ENCODE measurements at regions not wholly inside any gene's neighbourhood (a gene's known extent, or its start where the extent isn't known, plus 50 kb on each side); places are given as distances from the start of the nearest gene placed in this dataset.
"Not testable (repeated sequence)": the region's sequence is repeated elsewhere in the genome, so short reads cannot be mapped to it uniquely, and the experiment has no call there.

DNA sequence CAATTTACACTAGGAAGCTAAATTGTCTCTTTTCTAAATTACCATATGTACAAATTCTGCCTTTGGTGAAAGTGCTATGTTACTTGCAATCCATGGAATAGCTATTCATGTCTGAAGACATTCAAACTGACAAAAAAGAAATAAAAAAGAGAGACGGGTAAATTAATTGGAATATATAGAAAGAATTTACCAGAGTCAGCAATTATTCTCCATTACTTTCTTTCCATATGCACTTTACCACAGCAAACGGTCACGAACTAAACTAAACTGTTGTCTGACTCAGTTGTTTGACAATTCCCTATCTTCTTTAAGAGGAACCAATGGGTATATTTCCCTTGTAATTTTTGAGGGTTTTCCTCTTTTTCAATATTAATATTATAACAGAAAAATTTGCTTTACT is 85.7 kb downstream of the HOXA1 start:
- intact Hi-C loops (cut with DNase I; ENCODE audit: low total_unique reads) (no loop called here), in situ Hi-C loops (cut with MboI; ENCODE audit: low sequenced_read_pairs in 4 of 4) (no loop called here)
- no peak for ATAC-seq

DNA sequence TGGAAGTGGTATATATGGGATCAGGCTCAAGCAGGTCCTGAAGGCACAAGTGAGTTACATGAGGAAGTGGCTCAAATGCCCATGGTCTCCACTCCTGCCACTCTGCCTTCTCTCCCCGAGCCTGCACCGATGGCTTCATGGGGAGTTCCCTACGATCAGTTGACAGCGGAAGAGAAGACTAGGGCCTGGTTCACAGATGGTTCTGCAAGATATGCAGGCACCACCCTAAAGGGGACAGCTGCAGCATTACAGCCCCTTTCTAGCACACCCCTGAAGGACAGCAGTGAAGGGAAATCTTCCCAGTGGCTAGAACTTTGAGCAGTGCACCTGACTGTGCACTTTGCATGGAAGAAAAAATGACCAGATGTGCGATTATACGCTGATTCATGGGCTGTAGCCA is 95.3 kb downstream of the HOXA1 start:
- in situ Hi-C loops (cut with MboI; ENCODE audit: low sequenced_read_pairs in 4 of 4) (no loop called here), intact Hi-C loops (cut with DNase I; ENCODE audit: low total_unique reads) (no loop called here)
- Histone ChIP-seq H3K4me3 (no peak overlapping the region), H3K36me3 (no peaks in the 10 kb centered on the region), H3K4me1 (no peaks in the 10 kb centered on the region), H3K9me3 (no peaks in the 10 kb centered on the region), H3K27me3 (no peaks in the 10 kb centered on the region), H3K27ac (no peak overlapping the region)
- DNase-seq = no peak
- TF ChIP-seq POLR2A (IDR thresholded peaks at IDR 0.05) = no peak
- TF ChIP-seq, protein P1, sequence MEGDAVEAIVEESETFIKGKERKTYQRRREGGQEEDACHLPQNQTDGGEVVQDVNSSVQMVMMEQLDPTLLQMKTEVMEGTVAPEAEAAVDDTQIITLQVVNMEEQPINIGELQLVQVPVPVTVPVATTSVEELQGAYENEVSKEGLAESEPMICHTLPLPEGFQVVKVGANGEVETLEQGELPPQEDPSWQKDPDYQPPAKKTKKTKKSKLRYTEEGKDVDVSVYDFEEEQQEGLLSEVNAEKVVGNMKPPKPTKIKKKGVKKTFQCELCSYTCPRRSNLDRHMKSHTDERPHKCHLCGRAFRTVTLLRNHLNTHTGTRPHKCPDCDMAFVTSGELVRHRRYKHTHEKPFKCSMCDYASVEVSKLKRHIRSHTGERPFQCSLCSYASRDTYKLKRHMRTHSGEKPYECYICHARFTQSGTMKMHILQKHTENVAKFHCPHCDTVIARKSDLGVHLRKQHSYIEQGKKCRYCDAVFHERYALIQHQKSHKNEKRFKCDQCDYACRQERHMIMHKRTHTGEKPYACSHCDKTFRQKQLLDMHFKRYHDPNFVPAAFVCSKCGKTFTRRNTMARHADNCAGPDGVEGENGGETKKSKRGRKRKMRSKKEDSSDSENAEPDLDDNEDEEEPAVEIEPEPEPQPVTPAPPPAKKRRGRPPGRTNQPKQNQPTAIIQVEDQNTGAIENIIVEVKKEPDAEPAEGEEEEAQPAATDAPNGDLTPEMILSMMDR (IDR thresholded peaks at IDR 0.05 in 4 of 5, conservative IDR thresholded peaks at IDR 0.05 in 1 of 5) = no peak
- no peak for ATAC-seq

More for the DNA sequence above, 85.7 kb downstream of the HOXA1 start:
- Histone ChIP-seq H3K4me3 (no peak overlapping the region), H3K4me1 (no peaks in the 10 kb centered on the region), H3K27ac (no peak overlapping the region), H3K36me3 (no peaks in the 10 kb centered on the region), H3K9me3 (peaks cover 0 to 10% (median 0%) of the 10 kb centered on the region in 3 donors), H3K27me3 (no peaks in the 10 kb centered on the region)
- no peak for DNase-seq
- TF ChIP-seq, protein P1 (IDR thresholded peaks at IDR 0.05 in 4 of 5, conservative IDR thresholded peaks at IDR 0.05 in 1 of 5) = no peak
- TF ChIP-seq POLR2A (IDR thresholded peaks at IDR 0.05) = no peak

DNA sequence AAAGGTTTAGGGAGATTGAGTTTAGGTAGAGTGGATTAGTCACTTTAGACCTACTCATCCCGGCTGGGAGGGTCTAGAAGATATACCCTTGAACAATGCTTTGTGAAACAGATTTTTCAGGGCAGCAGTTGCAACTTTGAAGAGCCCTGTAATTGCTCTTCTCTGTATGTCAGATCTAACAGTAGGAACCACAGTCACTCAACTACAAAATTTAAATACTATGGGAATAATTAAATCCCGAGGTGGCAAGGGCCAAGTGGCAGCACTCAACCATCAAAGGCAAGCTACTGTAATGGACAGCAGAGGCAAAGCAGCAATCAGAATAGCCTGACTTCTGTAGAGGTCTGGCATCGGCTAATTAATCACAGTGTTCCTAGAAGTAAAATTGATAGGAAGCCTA is 97.5 kb downstream of the HOXA1 start:
- ATAC-seq; intact Hi-C loops (cut with DNase I; ENCODE audit: low total_unique reads); in situ Hi-C loops (cut with MboI; ENCODE audit: low sequenced_read_pairs in 4 of 4): not testable (repeated sequence)

DNA sequence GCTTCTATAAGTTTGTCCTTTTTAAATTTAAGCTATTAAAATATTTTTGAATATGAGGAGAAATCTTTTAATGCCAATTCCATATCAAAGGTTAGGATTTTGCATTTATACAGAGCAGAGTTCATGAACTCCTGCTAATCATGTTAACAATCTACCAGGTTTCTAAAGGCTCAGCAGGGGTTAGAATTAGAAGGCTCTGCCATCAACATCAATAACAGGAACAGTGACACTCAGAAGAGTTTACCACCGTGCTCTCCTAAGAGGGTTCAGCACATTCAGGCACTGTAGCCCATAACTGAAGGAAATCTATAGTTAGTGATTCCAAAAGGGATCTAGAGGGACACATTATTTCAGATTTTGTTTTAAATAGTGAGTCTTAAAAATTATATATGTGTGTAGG is 100.1 kb downstream of the HOXA1 start:
- intact Hi-C loops (cut with DNase I; ENCODE audit: low total_unique reads) (no loop called here), in situ Hi-C loops (cut with MboI; ENCODE audit: low sequenced_read_pairs in 4 of 4) (no loop called here)
- TF ChIP-seq POLR2A (IDR thresholded peaks at IDR 0.05) = no peak
- TF ChIP-seq, protein P1 (IDR thresholded peaks at IDR 0.05 in 4 of 5, conservative IDR thresholded peaks at IDR 0.05 in 1 of 5) = no peak
- no peak for DNase-seq
- Histone ChIP-seq H3K4me3 (no peak overlapping the region), H3K27ac (no peak overlapping the region), H3K9me3 (no peaks in the 10 kb centered on the region), H3K36me3 (no peaks in the 10 kb centered on the region), H3K27me3 (no peaks in the 10 kb centered on the region), H3K4me1 (no peaks in the 10 kb centered on the region)
- ATAC-seq = no peak

More for the DNA sequence above, 97.5 kb downstream of the HOXA1 start:
- H3K4me3 ChIP-seq, H3K4me1 ChIP-seq, DNase-seq, H3K36me3 ChIP-seq, H3K27ac ChIP-seq, H3K9me3 ChIP-seq, H3K27me3 ChIP-seq: not testable (repeated sequence)

DNA sequence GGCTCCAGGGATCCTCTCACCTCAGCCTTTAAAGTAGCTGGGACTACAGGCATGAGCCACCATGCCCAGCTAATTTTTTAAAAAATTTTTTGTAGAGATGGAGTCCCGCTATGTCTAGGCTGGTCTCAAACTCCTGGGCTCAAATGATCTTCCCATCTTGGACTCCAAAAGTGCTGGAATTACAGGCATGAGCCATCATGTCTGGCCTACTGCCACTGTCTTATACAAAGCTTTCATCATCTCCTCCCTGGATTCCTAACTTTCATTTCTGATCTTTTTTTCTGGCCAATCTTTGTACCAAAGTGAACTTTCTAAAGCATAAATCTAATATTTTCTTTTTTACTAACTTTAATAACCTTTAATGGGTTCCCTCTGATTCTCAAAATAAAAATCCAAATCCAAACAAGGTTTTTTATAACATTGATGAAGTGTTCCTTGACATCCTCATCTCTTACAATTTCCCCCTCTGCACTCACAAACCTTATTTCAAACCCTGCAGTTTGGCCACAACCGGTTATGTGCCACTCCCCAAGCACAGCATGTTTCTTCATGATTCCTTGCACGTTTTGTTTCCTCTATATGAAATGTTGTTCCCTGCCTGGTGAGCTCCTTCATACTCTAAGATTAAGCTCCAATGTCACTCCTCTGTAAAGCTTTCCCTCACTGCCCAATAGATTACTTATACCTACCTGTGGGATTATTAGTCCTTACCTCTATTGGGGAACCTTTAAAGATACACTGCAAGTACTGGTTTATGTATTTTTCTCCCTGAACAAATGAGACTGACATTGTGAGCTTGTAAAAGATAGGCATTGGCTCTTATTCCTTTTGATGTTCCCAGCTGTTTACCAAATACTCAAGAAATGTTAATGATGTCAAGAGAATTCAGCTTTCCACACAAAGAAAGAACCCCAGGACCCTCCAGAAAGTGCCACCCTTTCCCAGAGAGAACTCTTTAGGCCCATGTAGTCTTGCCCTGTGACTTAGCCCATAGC is 101.7 kb downstream of the HOXA1 start:
- DNase-seq (no peak), ATAC-seq (no peak)
- H3K27me3 ChIP-seq = no peaks in the 10 kb centered on the region
- TF ChIP-seq, protein P1 (IDR thresholded peaks at IDR 0.05 in 4 of 5, conservative IDR thresholded peaks at IDR 0.05 in 1 of 5) = no peak
- TF ChIP-seq POLR2A (IDR thresholded peaks at IDR 0.05) = no peak
- H3K27ac ChIP-seq = no peak overlapping the region
- intact Hi-C loops (cut with DNase I; ENCODE audit: low total_unique reads) = no loop called here
- no peaks in the 10 kb centered on the region for H3K36me3 ChIP-seq
- H3K4me3 ChIP-seq = no peak overlapping the region
- H3K4me1 ChIP-seq = no peaks in the 10 kb centered on the region
- no peaks in the 10 kb centered on the region for H3K9me3 ChIP-seq
- in situ Hi-C loops (cut with MboI; ENCODE audit: low sequenced_read_pairs in 4 of 4) = no loop called here
